AG10803 (cell line): ENCODE measurements at regions not wholly inside any gene's neighbourhood (a gene's known extent, or its start where the extent isn't known, plus 50 kb on each side); places are given as distances from the start of the nearest gene placed in this dataset.

Experiments
- DNase-seq: peaks from one replicate; pipeline ENCODE4 v3.0.0; 2010; ENCODE audit warnings: low read depth
- H3K4me3 ChIP-seq: 2 replicates; pipeline ENCODE4 v1.5.1; 2011; ENCODE audit warnings: mild to moderate bottlenecking, low read length, control low read depth
- TF ChIP-seq, protein P1 (sequence below): conservative IDR thresholded peaks from 2 replicates; pipeline ENCODE4 v1.5.1; 2011; ENCODE audit warnings: mild to moderate bottlenecking, low read length, control low read depth, inconsistent platforms

DNA sequence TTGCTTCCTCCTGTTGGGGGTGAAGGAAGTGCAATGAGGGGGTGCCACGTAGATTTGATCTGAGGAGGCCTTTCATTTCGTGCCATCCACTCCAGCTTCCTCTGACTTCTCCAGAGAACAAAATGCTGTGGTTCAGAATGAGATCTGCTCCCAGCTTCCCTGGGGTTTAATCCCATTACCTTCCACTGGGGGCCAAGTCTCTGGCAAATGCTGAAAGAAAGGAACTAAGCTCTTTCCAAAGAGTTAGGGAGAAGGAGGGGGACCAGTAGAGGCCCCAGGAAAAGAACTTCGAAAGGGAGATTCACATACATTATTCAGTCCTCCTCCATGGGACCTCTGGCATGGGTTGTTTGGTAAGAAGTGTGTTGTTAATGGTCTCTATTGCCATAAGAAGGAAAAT lies 727.0 kb downstream of the TYW1 start:
- TF ChIP-seq, protein P1, sequence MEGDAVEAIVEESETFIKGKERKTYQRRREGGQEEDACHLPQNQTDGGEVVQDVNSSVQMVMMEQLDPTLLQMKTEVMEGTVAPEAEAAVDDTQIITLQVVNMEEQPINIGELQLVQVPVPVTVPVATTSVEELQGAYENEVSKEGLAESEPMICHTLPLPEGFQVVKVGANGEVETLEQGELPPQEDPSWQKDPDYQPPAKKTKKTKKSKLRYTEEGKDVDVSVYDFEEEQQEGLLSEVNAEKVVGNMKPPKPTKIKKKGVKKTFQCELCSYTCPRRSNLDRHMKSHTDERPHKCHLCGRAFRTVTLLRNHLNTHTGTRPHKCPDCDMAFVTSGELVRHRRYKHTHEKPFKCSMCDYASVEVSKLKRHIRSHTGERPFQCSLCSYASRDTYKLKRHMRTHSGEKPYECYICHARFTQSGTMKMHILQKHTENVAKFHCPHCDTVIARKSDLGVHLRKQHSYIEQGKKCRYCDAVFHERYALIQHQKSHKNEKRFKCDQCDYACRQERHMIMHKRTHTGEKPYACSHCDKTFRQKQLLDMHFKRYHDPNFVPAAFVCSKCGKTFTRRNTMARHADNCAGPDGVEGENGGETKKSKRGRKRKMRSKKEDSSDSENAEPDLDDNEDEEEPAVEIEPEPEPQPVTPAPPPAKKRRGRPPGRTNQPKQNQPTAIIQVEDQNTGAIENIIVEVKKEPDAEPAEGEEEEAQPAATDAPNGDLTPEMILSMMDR, result no peak
- no peak overlapping the region for H3K4me3 ChIP-seq
- no peak for DNase-seq

DNA sequence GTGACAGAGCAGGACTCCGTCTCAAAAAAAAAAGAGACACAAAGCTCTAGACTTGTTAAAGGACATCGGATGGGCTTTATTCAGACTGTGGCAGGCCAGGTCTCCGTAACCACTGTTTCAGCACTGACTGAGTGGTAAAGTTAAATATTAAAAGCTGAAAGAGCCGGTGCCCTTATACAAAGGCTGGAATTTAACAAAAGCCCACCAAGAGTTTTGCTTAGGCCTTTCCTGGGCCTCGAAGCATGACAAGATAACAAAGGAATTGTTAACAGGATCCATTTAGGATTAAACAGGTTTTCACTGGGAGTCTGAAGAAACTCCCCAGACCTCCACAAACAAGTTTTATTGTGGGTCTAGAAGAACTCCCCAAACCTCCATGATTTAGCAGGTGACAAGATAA lies 727.8 kb downstream of the TYW1 start:
- TF ChIP-seq, protein P1, result no peak
- DNase-seq, result no peak
- H3K4me3 ChIP-seq, result no peak overlapping the region

DNA sequence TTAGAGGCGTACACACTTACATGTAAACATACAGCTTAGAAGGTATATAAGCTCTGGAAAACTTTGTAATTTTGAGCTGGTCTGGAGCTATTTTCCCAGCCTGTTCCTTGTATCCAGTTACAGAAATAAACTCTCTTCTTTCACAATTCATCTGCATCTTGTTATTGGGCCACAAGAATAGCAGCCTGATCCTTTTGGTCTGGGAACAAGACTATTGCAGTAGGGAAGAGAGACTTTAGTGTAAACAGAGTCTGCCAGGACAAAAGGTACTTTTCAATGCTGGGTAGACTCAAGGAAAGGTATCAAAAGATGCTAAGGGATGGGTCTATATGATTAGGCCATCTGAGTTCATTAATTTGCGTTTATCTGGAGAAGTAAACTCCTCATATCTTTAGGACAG lies 728.3 kb downstream of the TYW1 start:
- H3K4me3 ChIP-seq, result no peak overlapping the region
- no peak for DNase-seq
- TF ChIP-seq, protein P1, result no peak

DNA sequence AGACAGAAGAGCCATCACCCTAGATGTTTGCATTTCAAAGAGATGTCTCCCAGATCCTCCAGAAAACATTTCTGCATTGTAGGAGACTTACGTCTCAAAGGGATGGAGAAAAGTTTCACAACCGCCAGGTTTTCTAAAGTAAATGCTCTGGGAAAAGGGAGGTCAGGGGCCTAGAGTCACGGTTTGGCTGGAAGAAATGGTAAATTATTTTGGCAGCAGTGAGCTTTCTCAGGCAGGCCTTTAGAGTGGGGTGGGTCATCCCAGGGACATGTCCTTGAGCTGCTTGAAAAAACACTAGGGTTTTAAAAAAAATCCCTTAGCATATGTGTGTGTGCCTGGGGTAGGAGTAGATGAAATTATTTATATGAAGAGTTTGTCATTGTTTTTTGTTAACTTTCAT lies 728.8 kb downstream of the TYW1 start:
- TF ChIP-seq, protein P1, result no peak
- no peak overlapping the region for H3K4me3 ChIP-seq

DNA sequence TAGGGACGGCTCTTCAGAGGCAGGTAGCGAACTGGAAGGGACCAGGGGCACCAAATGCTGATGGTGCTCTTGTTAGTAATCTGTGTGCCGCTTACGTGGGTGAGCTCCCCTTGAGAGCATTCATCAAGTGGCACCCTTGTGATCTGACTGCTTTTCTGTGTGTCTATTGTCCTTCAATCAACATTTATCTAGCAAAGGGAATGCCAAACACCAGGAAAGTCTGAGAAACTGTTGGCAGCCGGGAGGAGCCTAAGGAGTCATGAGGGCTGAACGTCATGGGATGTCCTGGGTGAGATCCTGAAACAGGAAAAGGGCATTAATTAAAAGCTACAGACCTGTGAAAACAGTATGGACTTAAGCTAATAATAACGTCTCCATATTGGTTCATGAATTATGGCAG lies 733.1 kb downstream of the TYW1 start:
- no peak for DNase-seq
- TF ChIP-seq, protein P1, result no peak
- no peak overlapping the region for H3K4me3 ChIP-seq

More for the DNA sequence above, 728.8 kb downstream of the TYW1 start:
- DNase-seq, result no peak

DNA sequence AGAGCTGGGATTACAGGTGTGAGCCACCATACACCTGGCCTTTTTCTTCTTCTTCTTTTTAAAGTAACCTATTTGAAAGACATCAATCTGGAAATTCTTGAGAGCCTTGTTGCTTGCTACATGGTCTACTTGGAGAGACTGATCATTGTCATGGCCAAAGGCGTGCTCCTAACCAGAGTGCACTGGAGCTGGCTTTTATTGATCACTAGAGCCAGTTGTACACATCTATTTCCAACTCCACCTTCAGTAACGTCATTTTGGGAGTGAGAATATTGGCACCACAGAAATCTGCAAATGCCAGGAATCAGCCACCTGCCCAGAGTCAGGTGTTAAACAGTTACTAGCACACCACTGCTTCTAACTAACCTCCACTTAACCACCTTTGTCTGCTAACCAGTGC lies 735.1 kb downstream of the TYW1 start:
- TF ChIP-seq, protein P1, result no peak
- no peak overlapping the region for H3K4me3 ChIP-seq
- DNase-seq, result no peak

DNA sequence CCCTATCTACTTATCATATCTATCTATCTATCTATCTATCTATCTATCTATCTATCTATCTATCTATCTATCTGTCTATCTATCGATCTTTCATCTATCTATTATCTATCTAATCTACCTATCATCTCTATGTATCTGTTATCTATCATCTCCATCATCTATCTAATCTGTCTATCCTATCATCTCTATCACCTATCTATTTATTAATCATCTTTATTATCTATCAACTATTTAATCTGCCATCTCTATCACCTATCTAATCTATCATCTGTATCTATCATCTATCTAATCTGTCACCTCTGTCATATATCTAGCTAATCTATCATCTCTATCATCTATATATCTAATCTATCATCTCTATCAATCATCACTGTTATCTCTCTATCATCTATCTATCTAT lies 736.3 kb downstream of the TYW1 start:
- TF ChIP-seq, protein P1, result no peak
- H3K4me3 ChIP-seq, result no peak overlapping the region
- no peak for DNase-seq
